ENCODE measurements at regions not wholly inside any gene's neighbourhood (a gene's known extent, or its start where the extent isn't known, plus 50 kb on each side); places are given as distances from the start of the nearest gene placed in this dataset.

DNA sequence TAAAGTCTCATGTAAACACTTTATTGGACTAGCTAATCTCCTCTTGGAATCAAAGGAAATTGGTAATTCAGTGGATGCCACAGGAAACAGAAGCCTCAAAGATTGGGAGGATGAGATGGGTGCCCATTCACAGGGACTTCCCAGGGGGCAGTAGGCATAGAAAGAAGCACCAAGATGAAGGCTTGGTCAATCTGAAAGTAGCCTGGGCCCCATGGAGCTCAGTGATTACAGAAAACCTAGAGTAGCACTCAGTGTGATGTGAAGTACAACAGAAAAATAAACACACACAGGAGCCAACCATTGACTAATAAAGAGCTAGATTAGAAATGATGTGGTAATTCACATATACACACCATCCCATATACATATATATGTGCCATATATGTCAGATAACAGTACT is 560.6 kb downstream of the TBC1D4 start:
- TF ChIP-seq POLR2AphosphoS5 (IDR thresholded peaks at IDR 0.05; ENCODE audit: low read depth, low read length) (no peak), POLR2A (IDR thresholded peaks at IDR 0.05; ENCODE audit: low read depth, low read length) (no peak)
- FAIRE-seq (peak; percentile 83), DNase-seq (ENCODE audit: insufficient read length) (no peak)

GRCh38 chr13:74920920-74921319 is 561.0 kb downstream of the TBC1D4 start:
- FAIRE-seq (peak; percentile 40), DNase-seq (ENCODE audit: insufficient read length) (no peak)
- TF ChIP-seq TAF1 (IDR thresholded peaks at IDR 0.05; ENCODE audit: borderline replicate concordance, low read depth, low read length) (no peak), POLR2A (IDR thresholded peaks at IDR 0.05; ENCODE audit: low read depth, low read length) (no peak), POLR2AphosphoS5 (IDR thresholded peaks at IDR 0.05; ENCODE audit: low read depth, low read length) (no peak)

DNA sequence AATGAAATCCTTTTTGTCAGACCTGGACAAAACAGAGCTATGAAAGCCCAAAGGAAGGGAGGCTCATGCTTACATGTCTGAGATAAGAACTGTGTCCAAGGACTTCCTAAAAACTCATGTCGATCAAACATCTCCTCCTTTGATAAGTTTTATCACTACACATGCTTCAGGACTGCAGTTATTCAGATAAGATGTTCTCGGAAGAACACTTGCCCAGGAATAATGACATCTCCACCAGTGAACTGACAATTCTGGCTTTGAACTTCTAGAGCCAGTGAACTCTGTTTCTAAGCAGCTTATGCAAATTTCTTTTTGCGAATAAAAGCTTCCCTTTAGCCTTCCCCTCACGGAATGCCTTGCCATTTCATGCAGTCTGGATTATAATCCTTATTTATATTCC is 561.6 kb downstream of the TBC1D4 start:
- TF ChIP-seq POLR2AphosphoS5 (IDR thresholded peaks at IDR 0.05; ENCODE audit: low read depth, low read length) (no peak), POLR2A (IDR thresholded peaks at IDR 0.05; ENCODE audit: low read depth, low read length) (no peak), TAF1 (IDR thresholded peaks at IDR 0.05; ENCODE audit: borderline replicate concordance, low read depth, low read length) (no peak)
- DNase-seq (ENCODE audit: insufficient read length) (no peak), FAIRE-seq (no peak)

GRCh38 chr13:74919914-74920313 is 562.1 kb downstream of the TBC1D4 start:
- FAIRE-seq (peak; percentile 46), DNase-seq (ENCODE audit: insufficient read length) (no peak)
- TF ChIP-seq TAF1 (IDR thresholded peaks at IDR 0.05; ENCODE audit: borderline replicate concordance, low read depth, low read length) (no peak), POLR2A (IDR thresholded peaks at IDR 0.05; ENCODE audit: low read depth, low read length) (no peak), POLR2AphosphoS5 (IDR thresholded peaks at IDR 0.05; ENCODE audit: low read depth, low read length) (no peak)

GRCh38 chr13:74912898-74913297 is 569.1 kb downstream of the TBC1D4 start:
- DNase-seq (ENCODE audit: insufficient read length), result no peak
- no peak for FAIRE-seq
- no peak for TF ChIP-seq POLR2AphosphoS5 (IDR thresholded peaks at IDR 0.05; ENCODE audit: low read depth, low read length)
- TF ChIP-seq TAF1 (IDR thresholded peaks at IDR 0.05; ENCODE audit: borderline replicate concordance, low read depth, low read length), result no peak
- no peak for TF ChIP-seq POLR2A (IDR thresholded peaks at IDR 0.05; ENCODE audit: low read depth, low read length)

- no peak for FAIRE-seq
Measured at GRCh38 chr13:74910415-74910814, 571.6 kb downstream of the TBC1D4 start.

GRCh38 chr13:74907788-74908187 is 574.2 kb downstream of the TBC1D4 start:
- TF ChIP-seq TAF1 (IDR thresholded peaks at IDR 0.05; ENCODE audit: borderline replicate concordance, low read depth, low read length), result no peak
- DNase-seq (ENCODE audit: insufficient read length) (no peak), FAIRE-seq (no peak)

More at GRCh38 chr13:74910415-74910814, 571.6 kb downstream of the TBC1D4 start:
- no peak for DNase-seq (ENCODE audit: insufficient read length)
- TF ChIP-seq POLR2A (IDR thresholded peaks at IDR 0.05; ENCODE audit: low read depth, low read length) (no peak), POLR2AphosphoS5 (IDR thresholded peaks at IDR 0.05; ENCODE audit: low read depth, low read length) (no peak), TAF1 (IDR thresholded peaks at IDR 0.05; ENCODE audit: borderline replicate concordance, low read depth, low read length) (no peak)

- no peak for DNase-seq (ENCODE audit: insufficient read length)
- no peak for FAIRE-seq
- no peak for TF ChIP-seq TAF1 (IDR thresholded peaks at IDR 0.05; ENCODE audit: borderline replicate concordance, low read depth, low read length)
- no peak for TF ChIP-seq POLR2A (IDR thresholded peaks at IDR 0.05; ENCODE audit: low read depth, low read length)
- TF ChIP-seq POLR2AphosphoS5 (IDR thresholded peaks at IDR 0.05; ENCODE audit: low read depth, low read length), result no peak
Measured at GRCh38 chr13:74904556-74904955, 577.4 kb downstream of the TBC1D4 start.

- TF ChIP-seq TAF1 (IDR thresholded peaks at IDR 0.05; ENCODE audit: borderline replicate concordance, low read depth, low read length), result no peak
- TF ChIP-seq POLR2A (IDR thresholded peaks at IDR 0.05; ENCODE audit: low read depth, low read length), result no peak
- TF ChIP-seq POLR2AphosphoS5 (IDR thresholded peaks at IDR 0.05; ENCODE audit: low read depth, low read length), result no peak
- FAIRE-seq (no peak), DNase-seq (ENCODE audit: insufficient read length) (no peak)
Measured at GRCh38 chr13:74895042-74895796, 586.8 kb downstream of the TBC1D4 start.

GRCh38 chr13:74892096-74892495 is 589.9 kb downstream of the TBC1D4 start:
- FAIRE-seq, result no peak
- no peak for DNase-seq (ENCODE audit: insufficient read length)
- TF ChIP-seq TAF1 (IDR thresholded peaks at IDR 0.05; ENCODE audit: borderline replicate concordance, low read depth, low read length) (no peak), POLR2AphosphoS5 (IDR thresholded peaks at IDR 0.05; ENCODE audit: low read depth, low read length) (no peak), POLR2A (IDR thresholded peaks at IDR 0.05; ENCODE audit: low read depth, low read length) (no peak)

DNA sequence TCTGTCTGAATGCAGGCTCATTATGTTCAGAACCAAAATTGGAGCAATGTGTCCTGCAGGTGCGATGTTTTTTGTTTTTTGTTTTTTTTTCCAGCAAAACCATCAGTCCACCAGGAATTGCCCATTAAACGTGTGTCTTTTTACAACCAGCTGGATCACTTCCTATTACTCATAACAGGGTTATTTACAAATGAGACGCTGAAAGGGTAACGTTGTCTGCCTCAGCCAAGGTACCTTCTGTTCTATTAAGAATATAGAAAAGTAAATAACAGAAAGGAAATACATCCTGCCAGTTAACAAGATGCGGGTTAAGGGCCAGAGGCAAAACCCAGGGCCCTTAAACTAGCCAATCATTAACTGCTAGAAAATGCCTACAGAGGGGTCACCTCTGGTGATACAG is 590.4 kb downstream of the TBC1D4 start:
- TF ChIP-seq POLR2A (IDR thresholded peaks at IDR 0.05; ENCODE audit: low read depth, low read length), result no peak
- DNase-seq (ENCODE audit: insufficient read length) (no peak), FAIRE-seq (no peak)

- FAIRE-seq (no peak), DNase-seq (ENCODE audit: insufficient read length) (no peak)
Measured at GRCh38 chr13:74889321-74889720, 592.6 kb downstream of the TBC1D4 start.

DNA sequence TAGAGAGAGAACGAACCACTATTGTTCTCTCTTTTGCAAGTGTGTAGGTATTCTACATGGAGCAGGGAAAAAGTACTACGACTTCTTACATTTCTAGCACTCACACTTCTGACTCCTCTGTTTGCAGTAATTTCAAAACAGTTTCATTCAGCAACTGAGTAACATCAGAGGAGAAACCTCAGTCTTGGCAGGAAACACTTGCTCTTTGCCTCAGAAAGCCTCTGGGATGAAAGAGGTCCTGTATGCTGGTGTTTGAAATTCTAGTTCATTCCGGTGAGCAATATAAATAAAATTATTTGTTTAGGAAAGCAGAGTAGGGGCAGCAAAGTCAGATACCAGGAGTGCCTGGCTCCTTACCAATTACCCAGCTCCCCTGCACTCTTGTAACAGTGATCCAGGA is 595.5 kb downstream of the TBC1D4 start:
- no peak for TF ChIP-seq POLR2A (IDR thresholded peaks at IDR 0.05; ENCODE audit: low read depth, low read length)
- TF ChIP-seq POLR2AphosphoS5 (IDR thresholded peaks at IDR 0.05; ENCODE audit: low read depth, low read length), result no peak
- TF ChIP-seq TAF1 (IDR thresholded peaks at IDR 0.05; ENCODE audit: borderline replicate concordance, low read depth, low read length), result no peak
- no peak for DNase-seq (ENCODE audit: insufficient read length)
- FAIRE-seq, result no peak

More at GRCh38 chr13:74889321-74889720, 592.6 kb downstream of the TBC1D4 start:
- TF ChIP-seq TAF1 (IDR thresholded peaks at IDR 0.05; ENCODE audit: borderline replicate concordance, low read depth, low read length), result no peak
- TF ChIP-seq POLR2A (IDR thresholded peaks at IDR 0.05; ENCODE audit: low read depth, low read length), result no peak
- no peak for TF ChIP-seq POLR2AphosphoS5 (IDR thresholded peaks at IDR 0.05; ENCODE audit: low read depth, low read length)

All from GM12892 (cell line).